Astrocyte (in vitro differentiated cells and primary cell): ENCODE measurements at regions not wholly inside any gene's neighbourhood (a gene's known extent, or its start where the extent isn't known, plus 50 kb on each side); places are given as distances from the start of the nearest gene placed in this dataset.

Source experiments
- CTCF ChIP-seq: IDR thresholded peaks from 2 replicates; pipeline ENCODE4 v1.5.1; 2011; ENCODE audit warnings: low read depth, mild to moderate bottlenecking, inconsistent platforms, low read length, moderate library complexity; ENCODE audit not compliant: insufficient read depth
- EZH2 ChIP-seq: IDR thresholded peaks from 2 replicates; pipeline ENCODE4 v1.6.1; 2012; ENCODE audit warnings: mild to moderate bottlenecking, low read length, inconsistent platforms; ENCODE audit not compliant: insufficient read depth

GRCh38 chr10:91105269-91105668, 115.2 kb upstream of the PCGF5 start:
- TF ChIP-seq CTCF (no peak), EZH2 (no peak)
